Glutamatergic neuron (in vitro differentiated cells): ENCODE measurements at regions not wholly inside any gene's neighbourhood (a gene's known extent, or its start where the extent isn't known, plus 50 kb on each side); places are given as distances from the start of the nearest gene placed in this dataset.

ENCODE experiments used
- DNase-seq: peaks from one replicate; pipeline ENCODE4 v3.0.0; 2022
- H3K27ac Mint-ChIP-seq: one replicate; pipeline ENCODE4 v1.8.0; 2020; ENCODE audit warnings: mild to moderate bottlenecking, mixed read lengths, inconsistent platforms; ENCODE audit not compliant: unreplicated experiment
- H3K27me3 Mint-ChIP-seq: one replicate; pipeline ENCODE4 v1.8.0; 2020; ENCODE audit warnings: mild to moderate bottlenecking, moderate library complexity, mixed read lengths, inconsistent platforms; ENCODE audit not compliant: unreplicated experiment
- H3K36me3 Mint-ChIP-seq: one replicate; pipeline ENCODE4 v1.8.0; 2020; ENCODE audit warnings: mild to moderate bottlenecking, mixed read lengths, inconsistent platforms; ENCODE audit not compliant: unreplicated experiment
- H3K4me1 Mint-ChIP-seq: one replicate; pipeline ENCODE4 v1.8.0; 2020; ENCODE audit warnings: mild to moderate bottlenecking, low read depth, mixed read lengths, inconsistent platforms; ENCODE audit not compliant: unreplicated experiment
- H3K4me3 Mint-ChIP-seq: one replicate; pipeline ENCODE4 v1.8.0; 2020; ENCODE audit warnings: mild to moderate bottlenecking, mixed read lengths, inconsistent platforms; ENCODE audit not compliant: unreplicated experiment
- H3K9me3 Mint-ChIP-seq: one replicate; pipeline ENCODE4 v1.8.0; 2020; ENCODE audit warnings: mild to moderate bottlenecking, moderate library complexity, mixed read lengths, inconsistent platforms; ENCODE audit not compliant: unreplicated experiment
- TF ChIP-seq, protein P1 (sequence below): fragments of 200-600 bp; sonication (generic); IDR thresholded peaks from one replicate; pipeline ENCODE4 v1.5.0; 2021; ENCODE audit not compliant: partially characterized antibody, unreplicated experiment

DNA sequence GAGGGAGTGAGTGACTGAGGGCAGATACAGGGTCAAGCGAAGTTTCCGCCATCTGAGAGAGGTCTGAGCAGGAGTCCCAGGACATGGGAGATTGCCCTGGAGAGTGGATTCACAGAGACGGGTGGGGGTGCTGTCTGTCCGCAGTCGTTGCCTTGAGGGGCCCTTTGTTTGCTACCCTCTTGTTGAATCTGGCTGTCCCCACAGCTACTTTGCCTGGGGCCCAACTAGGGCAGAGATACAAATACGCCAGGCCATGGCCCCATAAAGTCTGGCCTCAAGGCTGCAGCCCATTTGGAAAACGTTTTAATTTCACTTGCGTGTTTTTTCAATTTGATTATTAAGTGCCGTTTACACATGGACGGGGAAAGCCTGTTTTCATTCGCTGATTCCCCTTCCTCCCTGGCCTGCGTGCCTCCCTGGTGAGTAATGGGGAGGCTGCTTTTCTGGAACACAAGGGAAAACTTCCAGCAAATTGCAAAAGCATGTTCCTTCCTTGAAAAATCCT is 134.4 kb downstream of the SMIM20 start:
- Mint-ChIP-seq H3K4me1 (peaks cover 6% of the 10 kb centered on the region), H3K9me3 (no peaks in the 10 kb centered on the region), H3K4me3 (no peak overlapping the region), H3K27me3 (peaks cover 9% of the 10 kb centered on the region), H3K36me3 (no peaks in the 10 kb centered on the region), H3K27ac (no peak overlapping the region)
- no peak for DNase-seq
- TF ChIP-seq, protein P1, sequence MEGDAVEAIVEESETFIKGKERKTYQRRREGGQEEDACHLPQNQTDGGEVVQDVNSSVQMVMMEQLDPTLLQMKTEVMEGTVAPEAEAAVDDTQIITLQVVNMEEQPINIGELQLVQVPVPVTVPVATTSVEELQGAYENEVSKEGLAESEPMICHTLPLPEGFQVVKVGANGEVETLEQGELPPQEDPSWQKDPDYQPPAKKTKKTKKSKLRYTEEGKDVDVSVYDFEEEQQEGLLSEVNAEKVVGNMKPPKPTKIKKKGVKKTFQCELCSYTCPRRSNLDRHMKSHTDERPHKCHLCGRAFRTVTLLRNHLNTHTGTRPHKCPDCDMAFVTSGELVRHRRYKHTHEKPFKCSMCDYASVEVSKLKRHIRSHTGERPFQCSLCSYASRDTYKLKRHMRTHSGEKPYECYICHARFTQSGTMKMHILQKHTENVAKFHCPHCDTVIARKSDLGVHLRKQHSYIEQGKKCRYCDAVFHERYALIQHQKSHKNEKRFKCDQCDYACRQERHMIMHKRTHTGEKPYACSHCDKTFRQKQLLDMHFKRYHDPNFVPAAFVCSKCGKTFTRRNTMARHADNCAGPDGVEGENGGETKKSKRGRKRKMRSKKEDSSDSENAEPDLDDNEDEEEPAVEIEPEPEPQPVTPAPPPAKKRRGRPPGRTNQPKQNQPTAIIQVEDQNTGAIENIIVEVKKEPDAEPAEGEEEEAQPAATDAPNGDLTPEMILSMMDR, result no peak

GRCh38 chr4:26048950-26049349 is 134.9 kb downstream of the SMIM20 start:
- Mint-ChIP-seq H3K36me3 (no peaks in the 10 kb centered on the region), H3K4me3 (no peak overlapping the region), H3K4me1 (peaks cover 6% of the 10 kb centered on the region), H3K27ac (no peak overlapping the region), H3K9me3 (no peaks in the 10 kb centered on the region), H3K27me3 (peaks cover 9% of the 10 kb centered on the region)
- TF ChIP-seq, protein P1, result no peak
- no peak for DNase-seq

DNA sequence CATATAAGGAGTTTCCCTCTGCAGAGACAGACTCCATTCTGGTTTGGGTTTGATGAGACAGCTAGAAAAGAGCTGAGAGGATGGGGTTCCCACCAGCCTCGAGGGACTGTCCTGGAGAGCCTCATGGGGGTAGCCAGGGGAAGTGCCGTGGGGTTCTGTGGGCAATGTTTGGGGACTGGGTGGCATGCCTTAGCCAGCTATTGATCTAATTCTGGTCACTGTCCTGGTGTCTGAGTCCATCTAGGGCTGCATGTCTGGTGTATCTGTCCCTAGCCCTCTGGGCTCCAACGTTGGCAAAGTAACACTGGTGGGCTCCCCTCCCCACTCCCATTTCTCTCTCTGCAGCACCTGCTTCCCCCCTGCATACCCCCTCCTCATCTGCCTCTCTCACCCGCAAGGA is 135.4 kb downstream of the SMIM20 start:
- no peaks in the 10 kb centered on the region for H3K9me3 Mint-ChIP-seq
- H3K4me1 Mint-ChIP-seq, result peaks cover 6% of the 10 kb centered on the region
- TF ChIP-seq, protein P1, result no peak
- DNase-seq, result no peak
- peaks cover 9% of the 10 kb centered on the region for H3K27me3 Mint-ChIP-seq
- H3K36me3 Mint-ChIP-seq, result no peaks in the 10 kb centered on the region
- no peak overlapping the region for H3K4me3 Mint-ChIP-seq
- no peak overlapping the region for H3K27ac Mint-ChIP-seq

- H3K4me1 Mint-ChIP-seq, result peaks cover 6% of the 10 kb centered on the region
- H3K27me3 Mint-ChIP-seq, result peaks cover 9% of the 10 kb centered on the region
- no peak overlapping the region for H3K4me3 Mint-ChIP-seq
- no peak overlapping the region for H3K27ac Mint-ChIP-seq
- TF ChIP-seq, protein P1, result no peak
- H3K36me3 Mint-ChIP-seq, result no peaks in the 10 kb centered on the region
- no peak for DNase-seq
- no peaks in the 10 kb centered on the region for H3K9me3 Mint-ChIP-seq
Measured at GRCh38 chr4:26050212-26050643, 136.2 kb downstream of the SMIM20 start.

DNA sequence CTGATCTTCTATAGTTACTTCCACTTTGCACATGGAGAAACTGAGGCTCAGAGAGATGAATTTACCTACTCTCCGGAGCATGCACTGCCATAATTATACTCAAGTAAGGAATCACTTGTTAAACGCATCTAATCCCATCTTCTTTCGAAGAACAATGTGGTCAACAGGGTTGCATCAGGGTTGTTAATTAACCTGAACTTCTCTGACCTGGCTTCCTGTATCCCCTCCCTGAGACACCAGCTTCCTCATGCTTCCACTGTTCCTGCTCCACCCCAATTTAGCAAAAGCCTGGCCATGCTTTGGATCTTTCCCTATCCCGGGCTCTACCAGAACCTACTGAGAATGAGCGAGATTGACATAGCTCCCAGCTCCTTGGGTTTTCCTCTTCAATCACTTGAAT is 136.7 kb downstream of the SMIM20 start:
- TF ChIP-seq, protein P1, result no peak
- H3K4me1 Mint-ChIP-seq, result peaks cover 6% of the 10 kb centered on the region
- no peak for DNase-seq
- H3K27ac Mint-ChIP-seq, result no peak overlapping the region
- H3K36me3 Mint-ChIP-seq, result no peaks in the 10 kb centered on the region
- no peaks in the 10 kb centered on the region for H3K9me3 Mint-ChIP-seq
- peaks cover 9% of the 10 kb centered on the region for H3K27me3 Mint-ChIP-seq
- no peak overlapping the region for H3K4me3 Mint-ChIP-seq
